DND-41 (cell line): ENCODE measurements at regions not wholly inside any gene's neighbourhood (a gene's known extent, or its start where the extent isn't known, plus 50 kb on each side); places are given as distances from the start of the nearest gene placed in this dataset.

Experiments
- ATAC-seq: fragments of 200-7000 bp; cut with Tn5 transposase; 3 replicates; pipeline ENCODE4 v1.9.1; 2021; ENCODE audit warnings: low read depth; ENCODE audit not compliant: insufficient read depth
- DNase-seq: peaks from one replicate; pipeline ENCODE4 v3.0.0-alpha.2; 2020
- H2AFZ ChIP-seq: 2 replicates; pipeline ENCODE4 v1.6.0; 2012; ENCODE audit warnings: low read depth, low read length
- H3K27ac ChIP-seq: 2 replicates; pipeline ENCODE4 v1.5.1; 2012; ENCODE audit warnings: low read length, inconsistent platforms
- H3K27me3 ChIP-seq: fragments of 200-600 bp; sonication (generic); 2 replicates; pipeline ENCODE4 v1.6.0; 2012; ENCODE audit warnings: low read length, mild to moderate bottlenecking, inconsistent platforms; ENCODE audit not compliant: insufficient read depth, poor library complexity
- H3K36me3 ChIP-seq: 2 replicates; pipeline ENCODE4 v1.5.1; 2012; ENCODE audit warnings: low read length, inconsistent platforms; ENCODE audit not compliant: insufficient read depth
- H3K4me1 ChIP-seq: 2 replicates; pipeline ENCODE4 v1.5.1; 2012; ENCODE audit warnings: mild to moderate bottlenecking, low read length; ENCODE audit not compliant: insufficient read depth
- H3K4me2 ChIP-seq: 2 replicates; pipeline ENCODE4 v1.6.0; 2012; ENCODE audit warnings: mild to moderate bottlenecking, moderate library complexity, low read length, inconsistent platforms; ENCODE audit not compliant: insufficient read depth
- H3K4me3 ChIP-seq, 2 experiments: fragments of 200-600 bp in 1 of 2; shearing (Covaris generic) in 1 of 2; 2 replicates each; pipeline ENCODE4 v1.5.1; 2012 to 2016; ENCODE audit warnings: inconsistent platforms in 2 of 2, low read length in 2 of 2, mild to moderate bottlenecking in 2 of 2, low read depth in 1 of 2, moderate library complexity in 1 of 2
- H3K79me2 ChIP-seq: 2 replicates; pipeline ENCODE4 v1.6.0; 2012; ENCODE audit warnings: low read length, inconsistent platforms; ENCODE audit not compliant: insufficient read depth
- H3K9ac ChIP-seq: 2 replicates; pipeline ENCODE4 v1.6.0; 2012; ENCODE audit warnings: low read depth, mild to moderate bottlenecking, inconsistent platforms, low read length, moderate library complexity
- H3K9me3 ChIP-seq: 2 replicates; pipeline ENCODE4 v1.5.1; 2012; ENCODE audit warnings: low read length, moderate library complexity, mild to moderate bottlenecking, inconsistent platforms; ENCODE audit not compliant: insufficient read depth, severe bottlenecking
- H4K20me1 ChIP-seq: 2 replicates; pipeline ENCODE4 v1.6.0; 2012; ENCODE audit warnings: low read length; ENCODE audit not compliant: insufficient read depth
- CTCF ChIP-seq: IDR thresholded peaks from 2 replicates; pipeline ENCODE4 v1.5.1; 2012; ENCODE audit warnings: borderline replicate concordance, low read length, moderate library complexity, mild to moderate bottlenecking; ENCODE audit not compliant: poor library complexity, severe bottlenecking; ENCODE audit errors: extremely low read depth
- EZH2 ChIP-seq: IDR thresholded peaks from 3 replicates; pipeline ENCODE4 v1.6.1; 2012; ENCODE audit warnings: borderline replicate concordance, low read depth, mild to moderate bottlenecking, moderate library complexity, low read length, inconsistent platforms; ENCODE audit not compliant: severe bottlenecking

- Histone ChIP-seq H4K20me1 (no peaks in the 10 kb centered on the region), H3K27me3 (peaks cover 5% of the 10 kb centered on the region), H3K9ac (no peak overlapping the region), H3K4me1 (no peaks in the 10 kb centered on the region), H3K9me3 (no peaks in the 10 kb centered on the region), H3K36me3 (no peaks in the 10 kb centered on the region), H3K4me3 (no peak overlapping the region), H3K79me2 (no peaks in the 10 kb centered on the region), H3K27ac (no peak overlapping the region), H3K4me2 (no peak overlapping the region), H2AFZ (no peak overlapping the region)
- TF ChIP-seq CTCF: no peak
- no peak for TF ChIP-seq EZH2
- ATAC-seq (no peak), DNase-seq (no peak)
Observed at GRCh38 chr15:39376371-39376909, 204.4 kb upstream of the THBS1 start.

GRCh38 chr15:39381517-39381916 lies 199.4 kb upstream of the THBS1 start:
- Histone ChIP-seq H4K20me1 (no peaks in the 10 kb centered on the region), H3K9ac (no peak overlapping the region), H2AFZ (no peak overlapping the region), H3K4me3 (no peak overlapping the region), H3K79me2 (no peaks in the 10 kb centered on the region), H3K27me3 (no peaks in the 10 kb centered on the region), H3K9me3 (no peaks in the 10 kb centered on the region), H3K4me1 (no peaks in the 10 kb centered on the region), H3K27ac (no peak overlapping the region), H3K4me2 (no peak overlapping the region), H3K36me3 (no peaks in the 10 kb centered on the region)
- DNase-seq (no peak), ATAC-seq (no peak)
- no peak for TF ChIP-seq CTCF
- TF ChIP-seq EZH2: no peak

- DNase-seq (no peak), ATAC-seq (no peak)
- Histone ChIP-seq H3K27me3 (peaks cover 4% of the 10 kb centered on the region), H3K79me2 (no peaks in the 10 kb centered on the region), H2AFZ (no peak overlapping the region), H3K9me3 (no peaks in the 10 kb centered on the region), H3K4me1 (no peaks in the 10 kb centered on the region), H3K36me3 (no peaks in the 10 kb centered on the region), H4K20me1 (no peaks in the 10 kb centered on the region), H3K4me3 (no peak overlapping the region), H3K27ac (no peak overlapping the region), H3K4me2 (no peak overlapping the region), H3K9ac (no peak overlapping the region)
- TF ChIP-seq CTCF (no peak), EZH2 (no peak)
Observed at GRCh38 chr15:39388118-39388517, 192.8 kb upstream of the THBS1 start.

- no peaks in the 10 kb centered on the region for H4K20me1 ChIP-seq
- no peak for ATAC-seq
- H3K4me3 ChIP-seq: no peak overlapping the region
- no peak for DNase-seq
- TF ChIP-seq CTCF: no peak
- no peak for TF ChIP-seq EZH2
- H3K9ac ChIP-seq: no peak overlapping the region
- H3K4me2 ChIP-seq: no peak overlapping the region
- no peak overlapping the region for H2AFZ ChIP-seq
- H3K36me3 ChIP-seq: no peaks in the 10 kb centered on the region
- no peaks in the 10 kb centered on the region for H3K4me1 ChIP-seq
- H3K27me3 ChIP-seq: peaks cover 5% of the 10 kb centered on the region
- no peaks in the 10 kb centered on the region for H3K9me3 ChIP-seq
- no peaks in the 10 kb centered on the region for H3K79me2 ChIP-seq
- H3K27ac ChIP-seq: no peak overlapping the region
Observed at GRCh38 chr15:39391230-39391629, 189.6 kb upstream of the THBS1 start.
